Sigmoid colon (tissue), 6 donors: ENCODE measurements at regions not wholly inside any gene's neighbourhood (a gene's known extent, or its start where the extent isn't known, plus 50 kb on each side); places are given as distances from the start of the nearest gene placed in this dataset.

Experiments used
- DNase-seq: peaks from one replicate; pipeline ENCODE4 v3.0.0-alpha.2; 2019
- H3K27ac ChIP-seq, 4 donors: fragments of 200-600 bp; sonication (generic); one replicate each; pipeline ENCODE4 v1.5.1; 2016 to 2019; ENCODE audit warnings: mild to moderate bottlenecking in 1 of 4
- H3K27me3 ChIP-seq, 3 donors: fragments of 200-600 bp; sonication (generic); one replicate each; pipeline ENCODE4 v1.5.1; 2019; ENCODE audit warnings: mild to moderate bottlenecking in 1 of 3
- H3K36me3 ChIP-seq, 4 donors: fragments of 200-600 bp; sonication (generic); one replicate each; pipeline ENCODE4 v1.5.1; 2016 to 2019
- H3K4me1 ChIP-seq, 4 donors: fragments of 200-600 bp; sonication (generic); one replicate each; pipeline ENCODE4 v1.5.1; 2017 to 2019
- H3K4me3 ChIP-seq, 4 donors: fragments of 200-600 bp; sonication (generic); one replicate each; pipeline ENCODE4 v1.5.1; 2017 to 2019; ENCODE audit warnings: mild to moderate bottlenecking in 2 of 4, moderate library complexity in 1 of 4
- H3K9me3 ChIP-seq, 4 donors: fragments of 200-600 bp in 3 of 4; sonication (generic) in 3 of 4; one replicate each; pipeline versions ENCODE4 v1.5.1 to v1.6.1; 2013 to 2019
- EP300 ChIP-seq, 4 donors: sonication (generic); formaldehyde crosslinking; IDR thresholded peaks; one replicate each; pipeline ENCODE4 v1.6.1; 2017; ENCODE audit warnings: antibody characterized with exemption in 4 of 4
- POLR2A ChIP-seq, 2 donors: fragments of 450-650 bp; IDR thresholded peaks; one replicate each; pipeline ENCODE4 v1.6.1; 2016; ENCODE audit warnings: antibody characterized with exemption in 2 of 2, mild to moderate bottlenecking in 2 of 2, moderate library complexity in 2 of 2
- POLR2AphosphoS5 ChIP-seq, 4 donors: sonication (generic); formaldehyde crosslinking; IDR thresholded peaks; one replicate each; pipeline ENCODE4 v1.6.1; 2017; ENCODE audit warnings: antibody characterized with exemption in 4 of 4
- WGBS, 2 donors: extraction: QIAGEN DNeasy Blood & Tissue Kit; methylation state at CpG; one replicate each; pipeline ENCODE4 v1.1.7; 2013; 5-methylcytosine and 5-hydroxymethylcytosine counted together
- intact Hi-C: fragments of 100-400 bp; cut with DNase I; formaldehyde crosslinking; loops from one replicate; pipeline ENCODE4 v1.15.1; 2023
- TF ChIP-seq, protein P1 (sequence below), 4 experiments: fragments of 450-650 bp in 3 of 4; fragments of 200-600 bp in 1 of 4; IDR thresholded peaks; one replicate each; pipeline ENCODE4 v1.5.1; 2016 to 2019; ENCODE audit warnings: antibody characterized with exemption in 4 of 4, mild to moderate bottlenecking in 3 of 4, moderate library complexity in 2 of 4
- donor health status: healthy with polysubstance abuse.
- donor health status: healthy.

DNA sequence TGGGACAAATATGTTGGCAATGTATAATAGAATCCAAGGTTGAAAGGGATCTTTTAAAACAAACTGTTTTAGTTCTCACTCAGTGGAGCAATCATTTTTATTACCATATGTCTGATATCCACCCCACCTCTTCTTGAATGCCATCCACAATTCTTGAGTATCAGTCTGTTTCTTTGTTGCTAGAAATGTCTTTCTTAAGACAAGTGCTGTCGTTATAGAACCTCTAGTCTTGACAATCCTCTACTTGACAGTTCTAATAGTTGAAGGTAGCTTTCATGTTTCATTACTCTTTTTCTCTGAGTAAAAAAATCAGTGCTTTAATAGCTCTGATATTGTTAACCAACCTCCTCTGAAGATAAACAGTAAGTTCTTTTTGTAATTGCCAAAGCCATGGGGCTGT lies 737.9 kb downstream of the MECOM start:
- DNase-seq = no peak
- no peak for TF ChIP-seq POLR2A (IDR thresholded peaks at IDR 0.05)
- TF ChIP-seq, protein P1, sequence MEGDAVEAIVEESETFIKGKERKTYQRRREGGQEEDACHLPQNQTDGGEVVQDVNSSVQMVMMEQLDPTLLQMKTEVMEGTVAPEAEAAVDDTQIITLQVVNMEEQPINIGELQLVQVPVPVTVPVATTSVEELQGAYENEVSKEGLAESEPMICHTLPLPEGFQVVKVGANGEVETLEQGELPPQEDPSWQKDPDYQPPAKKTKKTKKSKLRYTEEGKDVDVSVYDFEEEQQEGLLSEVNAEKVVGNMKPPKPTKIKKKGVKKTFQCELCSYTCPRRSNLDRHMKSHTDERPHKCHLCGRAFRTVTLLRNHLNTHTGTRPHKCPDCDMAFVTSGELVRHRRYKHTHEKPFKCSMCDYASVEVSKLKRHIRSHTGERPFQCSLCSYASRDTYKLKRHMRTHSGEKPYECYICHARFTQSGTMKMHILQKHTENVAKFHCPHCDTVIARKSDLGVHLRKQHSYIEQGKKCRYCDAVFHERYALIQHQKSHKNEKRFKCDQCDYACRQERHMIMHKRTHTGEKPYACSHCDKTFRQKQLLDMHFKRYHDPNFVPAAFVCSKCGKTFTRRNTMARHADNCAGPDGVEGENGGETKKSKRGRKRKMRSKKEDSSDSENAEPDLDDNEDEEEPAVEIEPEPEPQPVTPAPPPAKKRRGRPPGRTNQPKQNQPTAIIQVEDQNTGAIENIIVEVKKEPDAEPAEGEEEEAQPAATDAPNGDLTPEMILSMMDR (IDR thresholded peaks at IDR 0.05) = no peak
- no peak for TF ChIP-seq EP300 (IDR thresholded peaks at IDR 0.05)
- no peak for TF ChIP-seq POLR2AphosphoS5 (IDR thresholded peaks at IDR 0.05)
- H3K36me3 ChIP-seq = no peaks in the 10 kb centered on the region
- no peaks in the 10 kb centered on the region for H3K27me3 ChIP-seq
- H3K4me3 ChIP-seq = no peak overlapping the region
- intact Hi-C loops = no loop called here
- no peaks in the 10 kb centered on the region for H3K4me1 ChIP-seq
- no peaks in the 10 kb centered on the region for H3K9me3 ChIP-seq
- no peak overlapping the region for H3K27ac ChIP-seq
- WGBS, 2 donors = 89% methylated on average over 1 of the region's 1 CpG

DNA sequence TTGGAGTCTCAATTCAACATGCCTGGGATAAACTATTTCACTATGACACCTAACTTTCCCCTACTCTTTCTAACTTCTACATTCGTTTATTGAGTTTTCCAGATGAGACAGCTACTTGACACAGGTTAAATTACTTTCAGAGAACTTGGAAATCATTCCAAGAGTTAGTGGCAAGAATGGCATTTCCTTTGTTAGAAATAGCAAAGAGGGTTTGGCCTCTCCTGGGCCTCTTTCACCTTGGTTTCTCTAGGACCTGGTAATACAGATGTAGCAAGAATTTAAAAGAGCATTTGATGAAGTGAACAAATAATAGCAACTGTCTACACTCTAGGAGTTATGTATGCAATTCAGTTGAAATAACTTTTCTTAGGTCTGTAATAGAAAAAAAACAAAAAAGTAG lies 748.9 kb downstream of the MECOM start:
- TF ChIP-seq, protein P1 (IDR thresholded peaks at IDR 0.05) = no peak
- no peak for TF ChIP-seq POLR2A (IDR thresholded peaks at IDR 0.05)
- no peak for TF ChIP-seq POLR2AphosphoS5 (IDR thresholded peaks at IDR 0.05)
- no peak for TF ChIP-seq EP300 (IDR thresholded peaks at IDR 0.05)
- Histone ChIP-seq H3K9me3 (no peaks in the 10 kb centered on the region), H3K36me3 (no peaks in the 10 kb centered on the region), H3K4me3 (no peak overlapping the region), H3K27ac (no peak overlapping the region), H3K27me3 (no peaks in the 10 kb centered on the region), H3K4me1 (no peaks in the 10 kb centered on the region)
- 75 to 77% methylated on average over 1 of the region's 1 CpG for WGBS, 2 donors
- DNase-seq = no peak
- intact Hi-C loops = no loop called here

DNA sequence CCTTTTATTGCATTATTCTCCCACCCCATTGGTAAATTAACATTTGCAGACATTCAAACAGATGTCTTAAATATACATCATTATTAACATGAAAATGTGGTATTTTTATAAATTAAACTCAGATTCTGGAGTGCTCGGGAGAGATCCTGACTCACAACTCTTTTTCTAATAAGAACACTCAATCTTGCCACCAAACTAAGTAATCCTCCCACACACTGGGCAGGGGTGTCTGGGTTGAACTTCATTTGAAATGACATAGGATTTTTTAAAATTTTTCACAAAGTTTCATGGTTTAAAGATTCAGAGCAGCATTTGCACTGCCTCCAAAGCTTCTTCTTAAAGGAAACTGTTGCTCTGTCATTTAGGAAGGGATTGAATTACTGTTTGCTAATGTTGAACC lies 754.3 kb downstream of the MECOM start:
- intact Hi-C loops = no loop called here
- Histone ChIP-seq H3K4me3 (no peak overlapping the region), H3K9me3 (no peaks in the 10 kb centered on the region), H3K4me1 (no peaks in the 10 kb centered on the region), H3K27ac (no peak overlapping the region), H3K36me3 (no peaks in the 10 kb centered on the region), H3K27me3 (no peaks in the 10 kb centered on the region)
- DNase-seq = no peak
- TF ChIP-seq POLR2A (IDR thresholded peaks at IDR 0.05) (no peak), EP300 (IDR thresholded peaks at IDR 0.05) (no peak)
- WGBS, 2 donors = 79 to 92% methylated on average over 1 of the region's 1 CpG

DNA sequence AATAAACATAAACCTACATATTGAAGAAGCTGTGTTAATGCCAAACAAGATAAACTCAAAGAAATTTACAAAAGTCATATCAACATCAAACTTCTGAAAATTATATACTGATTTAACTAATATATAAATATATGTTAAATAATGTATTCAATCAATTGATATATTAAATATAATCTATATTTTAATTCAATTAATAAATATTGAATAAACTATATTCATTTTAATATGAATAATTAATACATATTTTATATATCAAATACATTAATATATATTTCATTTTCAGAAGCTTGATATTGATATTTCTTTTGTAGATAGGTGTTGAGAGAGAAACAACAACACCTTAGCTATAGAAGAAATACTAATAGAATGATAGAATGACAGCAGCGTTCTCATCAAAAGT lies 768.1 kb downstream of the MECOM start:
- intact Hi-C loops = no loop called here
- H3K9me3 ChIP-seq = no peaks in the 10 kb centered on the region
- H3K4me3 ChIP-seq = no peak overlapping the region
- no peaks in the 10 kb centered on the region for H3K36me3 ChIP-seq
- TF ChIP-seq POLR2A (IDR thresholded peaks at IDR 0.05) = no peak
- TF ChIP-seq, protein P1 (IDR thresholded peaks at IDR 0.05) = no peak
- TF ChIP-seq EP300 (IDR thresholded peaks at IDR 0.05) = no peak
- TF ChIP-seq POLR2AphosphoS5 (IDR thresholded peaks at IDR 0.05) = no peak
- no peaks in the 10 kb centered on the region for H3K4me1 ChIP-seq
- H3K27me3 ChIP-seq = no peaks in the 10 kb centered on the region
- no peak overlapping the region for H3K27ac ChIP-seq
- DNase-seq = no peak
- WGBS, 2 donors = 93 to 95% methylated on average over 1 of the region's 1 CpG

DNA sequence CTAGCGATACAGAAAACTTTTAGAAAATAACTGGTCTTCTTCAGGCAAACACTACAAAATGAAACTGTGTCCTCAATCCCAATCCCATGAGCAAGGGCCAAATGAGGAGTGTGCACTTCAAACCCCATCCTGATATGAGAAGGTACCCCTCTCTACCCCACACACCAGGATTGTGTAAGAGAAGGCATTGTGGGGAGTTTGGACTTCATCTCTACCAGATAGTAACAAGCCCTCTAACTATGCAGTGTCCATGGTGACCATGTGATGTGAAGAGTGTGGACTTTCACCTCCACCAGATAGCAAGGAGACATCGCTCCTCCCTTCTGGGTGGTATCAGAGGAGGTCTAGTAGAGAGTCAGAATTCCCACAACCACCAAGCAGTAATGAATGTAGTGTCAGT lies 769.3 kb downstream of the MECOM start:
- TF ChIP-seq, protein P1 (IDR thresholded peaks at IDR 0.05) = no peak
- TF ChIP-seq POLR2A (IDR thresholded peaks at IDR 0.05) (no peak), POLR2AphosphoS5 (IDR thresholded peaks at IDR 0.05) (no peak), EP300 (IDR thresholded peaks at IDR 0.05) (no peak)
- H3K4me3 ChIP-seq = no peak overlapping the region
- whole genome bisulfite sequencing, 2 donors = 94 to 96% methylated on average over 2 of the region's 2 CpGs
- intact Hi-C loops = no loop called here
- no peak for DNase-seq
- H3K4me1 ChIP-seq = no peaks in the 10 kb centered on the region
- H3K9me3 ChIP-seq = no peaks in the 10 kb centered on the region
- H3K27me3 ChIP-seq = no peaks in the 10 kb centered on the region
- no peak overlapping the region for H3K27ac ChIP-seq
- H3K36me3 ChIP-seq = no peaks in the 10 kb centered on the region
